K562 (cell line): ENCODE measurements at regions not wholly inside any gene's neighbourhood (a gene's known extent, or its start where the extent isn't known, plus 50 kb on each side); places are given as distances from the start of the nearest gene placed in this dataset.

Experiments
- CTCF ChIP-seq, 3 experiments: IDR thresholded peaks in 2 of 3; conservative IDR thresholded peaks in 1 of 3; 2 replicates each; pipeline ENCODE4 v1.5.1; 2011 to 2012; ENCODE audit warnings: low read length in 3 of 3, mild to moderate bottlenecking in 3 of 3, control low read depth in 2 of 3, improper control_type of control experiment in 1 of 3, inconsistent platforms in 1 of 3, low read depth in 1 of 3, mixed read lengths in 1 of 3, moderate library complexity in 1 of 3; ENCODE audit not compliant: insufficient read depth in 2 of 3
- ELF4 ChIP-seq: fragments of 450-650 bp; formaldehyde crosslinking; IDR thresholded peaks from 2 replicates; pipeline ENCODE4 v1.4.0; 2022; ENCODE audit warnings: missing genetic modification characterization
- SMARCC2 ChIP-seq: fragments of 450-650 bp; IDR thresholded peaks from 2 replicates; pipeline ENCODE4 v1.6.1; 2017; ENCODE audit warnings: antibody characterized with exemption, moderate library complexity, mild to moderate bottlenecking, low read depth
- TBP ChIP-seq: optimal IDR thresholded peaks from 2 replicates; pipeline ENCODE3; 2011; ENCODE audit warnings: low read depth, low read length, improper control_type of control experiment
- ZNF830 ChIP-seq: fragments of 250-450 bp; sonication (Bioruptor Pico); IDR thresholded peaks from 2 replicates; pipeline ENCODE4 v1.5.0; 2021; ENCODE audit warnings: mild to moderate bottlenecking

- TF ChIP-seq CTCF (IDR thresholded peaks at IDR 0.05 in 2 of 3, conservative IDR thresholded peaks at IDR 0.05 in 1 of 3; ENCODE audit: insufficient read depth in 2 of 3, low read depth in 1 of 3, low read length in 3 of 3) (no peak), TBP (no peak), SMARCC2 (no peak), ZNF830 (no peak), ELF4 (no peak)
Measured at GRCh38 chr2:126788652-126789051, 110.0 kb upstream of the TEX51 start.
